Erythroblast (primary cell): ENCODE measurements at regions not wholly inside any gene's neighbourhood (a gene's known extent, or its start where the extent isn't known, plus 50 kb on each side); places are given as distances from the start of the nearest gene placed in this dataset.

Experiments used
- GATA1 ChIP-seq: IDR thresholded peaks from 2 replicates; pipeline ENCODE4 v1.6.1; 2011; ENCODE audit warnings: low read depth, mild to moderate bottlenecking, control low read depth, low read length, moderate library complexity
- POLR2A ChIP-seq: IDR thresholded peaks from 2 replicates; pipeline ENCODE4 v1.6.1; 2011; ENCODE audit warnings: mild to moderate bottlenecking, low read length

DNA sequence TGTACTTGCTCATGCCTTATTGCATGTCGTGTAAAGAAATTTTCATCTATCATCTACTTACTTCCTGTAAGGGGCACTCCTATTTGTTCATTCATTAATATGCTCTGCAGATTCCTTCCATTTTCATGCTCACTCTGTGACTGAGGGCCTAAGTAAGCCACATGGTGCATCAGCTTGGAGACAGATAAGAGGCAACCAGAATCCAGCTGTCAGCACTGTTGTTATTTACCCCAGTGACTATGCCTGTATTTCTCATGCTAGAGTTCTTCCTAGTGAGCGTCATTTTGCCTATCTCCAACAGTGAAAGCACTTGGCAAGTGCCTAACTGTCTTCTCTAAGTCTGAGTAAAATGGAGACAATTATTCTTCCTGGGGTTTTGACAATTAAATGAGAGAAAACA, 124.8 kb upstream of the ABI3BP start:
- TF ChIP-seq POLR2A: no peak
- TF ChIP-seq GATA1: no peak
